ENCODE measurements at regions not wholly inside any gene's neighbourhood (a gene's known extent, or its start where the extent isn't known, plus 50 kb on each side); places are given as distances from the start of the nearest gene placed in this dataset.
"Not testable (repeated sequence)": the region's sequence is repeated elsewhere in the genome, so short reads cannot be mapped to it uniquely, and the experiment has no call there.

DNA sequence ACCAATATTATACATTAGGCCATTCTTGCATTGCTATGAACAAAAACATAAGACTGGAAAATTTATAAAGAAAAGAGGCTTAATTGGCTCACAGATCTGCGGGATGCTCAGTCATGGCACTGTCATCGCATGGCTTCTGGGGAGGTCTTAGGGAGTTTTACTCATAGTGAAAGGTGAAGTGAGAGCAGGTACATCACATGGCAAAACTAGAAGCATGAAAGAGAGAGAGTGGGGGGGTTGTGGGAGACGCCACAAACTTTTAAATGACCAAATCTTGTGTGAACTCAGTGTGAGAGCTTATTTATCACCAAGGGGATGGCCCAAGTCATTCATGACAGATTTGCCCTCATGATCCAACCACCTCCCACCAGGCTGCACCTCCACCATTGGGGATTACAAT lies 398.3 kb upstream of the EDIL3 start:
- no peak for DNase-seq

DNA sequence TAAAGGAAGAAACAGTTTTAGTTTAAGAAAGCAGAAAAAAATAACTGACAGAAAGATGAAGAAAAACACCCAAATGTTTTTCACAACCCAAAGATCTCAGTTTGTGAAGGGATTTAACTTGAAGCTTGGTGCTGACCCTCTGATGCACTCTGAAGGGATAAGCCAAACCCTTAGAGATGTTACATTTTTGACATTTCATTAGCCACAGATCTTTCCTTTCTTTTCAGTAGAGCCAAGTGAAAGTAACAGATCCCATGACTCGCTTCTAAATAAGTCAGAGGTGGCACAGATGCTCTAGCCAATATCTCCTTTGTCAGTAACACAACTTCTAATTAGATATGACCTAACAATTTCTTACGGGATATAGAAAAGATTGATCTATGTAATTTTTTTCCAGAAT lies 394.5 kb upstream of the EDIL3 start:
- no peak for DNase-seq

DNA sequence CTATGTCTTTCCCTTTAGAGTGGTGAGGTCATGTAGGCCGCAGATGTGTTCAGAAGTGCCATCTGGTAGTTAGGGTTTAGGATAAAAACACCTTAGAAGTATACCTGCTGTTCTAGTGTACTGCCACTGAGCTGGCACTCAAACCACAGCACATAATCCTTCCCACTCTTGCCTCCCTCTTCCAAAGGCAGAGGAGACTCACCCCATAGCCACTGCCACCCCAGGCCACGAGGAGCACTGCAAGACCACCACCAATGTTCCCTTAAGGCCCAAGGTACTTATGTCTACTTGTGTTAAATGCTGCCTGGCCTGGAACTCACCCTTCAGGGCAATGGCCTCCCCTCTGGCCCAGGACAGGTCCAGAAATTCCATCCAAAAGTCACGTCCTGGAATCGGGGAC lies 379.5 kb upstream of the EDIL3 start:
- no peak for DNase-seq

- no peak for DNase-seq
Observed at GRCh38 chr5:84758008-84758407, 373.3 kb upstream of the EDIL3 start.

DNA sequence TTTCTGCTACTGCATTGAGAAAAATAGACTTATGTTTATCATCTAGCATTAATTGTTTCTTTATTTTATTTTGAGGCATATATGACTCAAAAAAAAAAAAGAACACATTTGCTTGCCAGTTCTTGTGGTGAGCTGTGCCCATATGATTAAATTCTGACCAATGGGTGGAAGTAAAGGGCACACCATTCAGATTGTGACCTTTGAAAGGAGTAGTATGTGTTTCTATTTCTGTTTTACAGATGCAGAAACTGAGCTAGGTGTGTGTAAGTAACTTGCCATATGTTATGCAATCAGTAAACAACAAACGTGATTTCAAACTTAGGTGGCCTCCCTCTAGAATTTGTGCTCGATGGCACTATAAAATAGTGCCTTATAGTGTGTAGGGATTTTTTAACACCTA lies 368.1 kb upstream of the EDIL3 start:
- DNase-seq = no peak

GRCh38 chr5:84748313-84748712 lies 363.6 kb upstream of the EDIL3 start:
- DNase-seq = no peak

DNA sequence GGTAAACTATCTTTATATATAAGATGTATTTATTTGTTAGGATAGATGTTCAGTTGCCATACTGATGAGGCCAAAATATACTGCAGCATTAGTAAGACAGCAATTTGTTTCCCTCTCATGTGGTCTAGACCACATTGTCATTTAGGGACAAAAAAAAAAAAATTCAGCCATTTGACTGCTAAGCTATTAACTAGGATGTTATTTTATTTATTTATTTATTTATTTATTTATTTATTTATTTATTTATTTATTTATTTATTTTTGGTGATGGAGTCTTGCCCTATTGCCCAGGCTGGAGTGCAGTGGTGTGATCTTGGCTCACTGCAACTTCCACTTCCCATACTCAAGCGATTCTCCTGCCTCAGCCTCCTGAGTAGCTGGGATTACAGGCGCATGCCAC lies 361.6 kb upstream of the EDIL3 start:
- DNase-seq = not testable (repeated sequence)

DNA sequence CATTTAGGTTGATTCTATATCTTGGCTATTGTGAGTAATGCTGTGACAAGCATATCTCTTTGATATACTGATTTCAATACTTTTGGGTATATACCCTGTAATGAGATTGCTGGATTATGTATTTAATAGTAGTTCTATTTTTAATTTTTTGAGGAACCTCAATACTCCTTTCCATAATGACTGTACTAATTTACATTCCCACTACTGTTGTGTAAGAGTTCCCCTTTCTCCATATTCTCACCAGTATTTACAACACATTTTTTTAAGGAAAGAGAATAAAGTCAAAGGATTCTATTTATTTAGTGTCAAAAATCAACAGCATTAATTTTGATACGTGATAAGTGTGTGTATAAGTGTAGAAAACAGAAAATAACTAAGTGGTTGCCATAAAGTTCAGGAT lies 356.4 kb upstream of the EDIL3 start:
- no peak for DNase-seq

- DNase-seq = no peak
Observed at GRCh38 chr5:84729326-84729725, 344.6 kb upstream of the EDIL3 start.

DNA sequence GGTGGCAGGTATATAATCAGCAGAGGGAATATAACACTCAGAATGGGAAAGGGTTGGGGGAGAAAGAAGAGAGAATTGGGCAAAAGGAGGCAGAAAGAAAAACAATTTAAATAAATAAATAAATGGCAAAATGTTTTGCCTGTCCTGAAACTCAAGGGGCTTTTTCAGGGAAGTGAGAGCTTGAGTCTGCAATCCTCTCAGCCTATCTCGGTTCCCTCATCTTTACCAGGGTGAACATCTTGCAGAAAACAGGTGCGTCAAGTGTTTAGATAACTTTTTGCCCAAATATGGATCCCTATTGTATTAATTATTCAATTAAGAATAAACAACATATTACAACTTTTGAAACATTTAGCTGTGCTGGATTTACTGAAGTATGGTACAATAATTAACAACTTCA lies 343.0 kb upstream of the EDIL3 start:
- no peak for DNase-seq

DNA sequence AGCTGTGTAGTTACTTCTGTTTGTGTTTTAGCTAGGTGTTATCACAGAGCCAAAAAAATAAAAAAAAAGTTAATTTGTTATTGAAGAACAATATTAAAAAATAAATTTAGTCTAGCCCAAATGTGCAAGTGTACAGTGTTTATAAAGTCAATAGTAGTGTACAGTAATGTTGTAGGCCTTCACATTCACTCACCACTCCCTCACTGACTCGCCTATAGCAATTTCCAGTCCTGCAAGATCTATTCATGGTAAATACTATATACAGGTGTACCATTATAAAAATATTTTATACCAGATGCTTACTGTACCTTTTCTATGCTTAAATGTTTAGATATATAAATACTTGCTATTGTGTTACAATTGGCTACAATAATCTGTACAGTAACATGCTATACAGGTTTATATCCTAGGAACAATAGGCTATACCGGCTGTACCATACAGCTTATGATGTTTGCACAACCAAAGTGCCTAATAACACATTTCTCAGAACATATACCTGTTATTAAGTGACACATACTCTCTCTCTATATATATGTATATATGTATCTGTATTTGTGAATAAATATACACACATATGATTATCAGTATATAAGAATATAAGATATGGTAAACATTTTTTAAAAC lies 341.4 kb upstream of the EDIL3 start:
- no peak for DNase-seq

- DNase-seq = no peak
Observed at GRCh38 chr5:84724683-84725082, 340.0 kb upstream of the EDIL3 start.

GRCh38 chr5:84724181-84724580 lies 339.5 kb upstream of the EDIL3 start:
- DNase-seq = no peak

DNA sequence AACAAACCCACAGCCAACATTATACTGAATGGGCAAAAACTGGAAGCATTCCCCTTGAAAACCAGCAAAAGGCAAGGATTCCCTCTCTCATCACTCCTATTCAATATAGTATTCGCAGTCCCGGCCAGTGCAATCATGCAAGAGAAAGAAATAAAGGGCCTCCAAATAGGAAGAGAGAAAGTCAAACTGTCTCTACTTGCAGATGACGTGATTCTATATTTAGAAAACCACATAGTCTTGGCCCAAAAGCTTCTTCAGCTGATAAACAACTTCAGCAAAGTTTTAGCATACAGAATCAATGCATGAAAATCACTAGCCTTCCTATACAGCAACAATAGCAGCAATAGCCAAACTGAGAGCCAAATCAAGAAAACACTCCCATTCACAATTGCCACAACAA lies 333.7 kb upstream of the EDIL3 start:
- no peak for DNase-seq

- no peak for DNase-seq
Observed at GRCh38 chr5:84715686-84716085, 331.0 kb upstream of the EDIL3 start.

GRCh38 chr5:84715091-84715490 lies 330.4 kb upstream of the EDIL3 start:
- no peak for DNase-seq

DNA sequence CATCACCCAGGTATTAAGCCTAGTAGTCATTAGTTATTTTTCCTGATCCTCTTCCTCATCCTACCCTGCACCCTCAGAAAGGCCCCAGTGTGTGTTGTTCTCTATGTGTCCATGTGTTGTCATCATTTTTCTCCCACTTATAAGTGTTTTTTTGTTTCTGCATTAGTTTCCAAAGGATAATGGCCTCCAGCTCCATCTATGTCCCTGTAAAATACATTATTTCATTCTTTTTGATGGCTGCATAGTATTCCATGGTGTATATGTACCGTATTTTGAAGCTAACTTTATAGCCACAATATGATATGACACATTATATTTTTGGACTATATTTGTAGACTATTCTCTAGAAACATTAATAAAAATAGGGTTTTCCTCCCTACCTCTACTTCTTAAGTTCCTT lies 324.4 kb upstream of the EDIL3 start:
- DNase-seq = no peak

GRCh38 chr5:84706678-84707641 lies 322.3 kb upstream of the EDIL3 start:
- no peak for DNase-seq

- DNase-seq = not testable (repeated sequence)
Observed at GRCh38 chr5:84700545-84700944, 315.9 kb upstream of the EDIL3 start.

DNA sequence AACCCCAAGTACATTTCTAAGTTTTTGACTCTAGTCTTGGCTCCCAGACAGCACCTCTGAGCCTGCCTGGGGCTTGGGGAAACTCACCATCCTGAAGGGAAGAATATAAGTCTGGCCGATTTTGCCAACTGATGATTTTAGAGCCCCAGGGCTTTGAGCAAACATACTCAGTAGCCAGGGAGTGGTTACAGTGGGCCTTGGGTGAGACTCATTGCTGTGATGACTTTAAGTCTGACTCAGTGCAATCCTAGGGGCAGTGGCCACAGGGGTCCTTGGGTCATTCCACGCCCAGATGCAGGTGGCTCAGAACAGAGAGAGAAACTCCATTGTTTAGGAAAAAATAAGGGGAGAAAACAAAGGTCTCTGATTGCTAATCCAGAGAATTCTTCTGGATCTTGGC lies 312.0 kb upstream of the EDIL3 start:
- no peak for DNase-seq

- no peak for DNase-seq
Observed at GRCh38 chr5:84695330-84695729, 310.6 kb upstream of the EDIL3 start.

GRCh38 chr5:84693256-84693655 lies 308.6 kb upstream of the EDIL3 start:
- no peak for DNase-seq

- DNase-seq = no peak
Observed at GRCh38 chr5:84688566-84688965, 303.9 kb upstream of the EDIL3 start.

- no peak for DNase-seq
Observed at GRCh38 chr5:84685121-84685894, 300.6 kb upstream of the EDIL3 start.
